HUES48 (cell line): ENCODE measurements at regions not wholly inside any gene's neighbourhood (a gene's known extent, or its start where the extent isn't known, plus 50 kb on each side); places are given as distances from the start of the nearest gene placed in this dataset.

ENCODE experiments used
- H3K27ac ChIP-seq: one replicate; pipeline ENCODE4 v1.7.0; 2013; ENCODE audit warnings: low read depth, low read length, inconsistent platforms
- H3K27me3 ChIP-seq: 2 replicates; pipeline ENCODE4 v1.6.1; 2013; ENCODE audit warnings: mild to moderate bottlenecking, low read length; ENCODE audit not compliant: control insufficient read depth, insufficient read depth
- H3K36me3 ChIP-seq: 2 replicates; pipeline ENCODE4 v1.6.1; 2013; ENCODE audit warnings: low read length; ENCODE audit not compliant: control insufficient read depth, insufficient read depth
- H3K4me1 ChIP-seq: 2 replicates; pipeline ENCODE4 v1.6.1; 2013; ENCODE audit warnings: mild to moderate bottlenecking, low read length; ENCODE audit not compliant: control insufficient read depth, insufficient read depth
- H3K4me3 ChIP-seq: 2 replicates; pipeline ENCODE4 v1.5.1; 2013; ENCODE audit warnings: mild to moderate bottlenecking, low read depth, low read length
- H3K9ac ChIP-seq: 2 replicates; pipeline ENCODE4 v1.6.1; 2013; ENCODE audit warnings: mild to moderate bottlenecking, low read depth, low read length, moderate library complexity
- H3K9me3 ChIP-seq: 2 replicates; pipeline ENCODE4 v1.6.1; 2013; ENCODE audit warnings: low read length; ENCODE audit not compliant: control insufficient read depth, insufficient read depth

- H3K9me3 ChIP-seq, result no peaks in the 10 kb centered on the region
- H3K27me3 ChIP-seq, result peaks cover 12% of the 10 kb centered on the region
- no peak overlapping the region for H3K27ac ChIP-seq
- H3K4me3 ChIP-seq, result no peak overlapping the region
- peaks cover 11% of the 10 kb centered on the region for H3K4me1 ChIP-seq
- no peaks in the 10 kb centered on the region for H3K36me3 ChIP-seq
- H3K9ac ChIP-seq, result no peak overlapping the region
Observed at GRCh38 chrX:115437841-115438595, 123.0 kb upstream of the PLS3 start.

GRCh38 chrX:115448146-115448545, 112.8 kb upstream of the PLS3 start:
- H3K9me3 ChIP-seq, result no peaks in the 10 kb centered on the region
- H3K27me3 ChIP-seq, result peaks cover 16% of the 10 kb centered on the region
- no peaks in the 10 kb centered on the region for H3K36me3 ChIP-seq
- no peaks in the 10 kb centered on the region for H3K4me1 ChIP-seq
- H3K4me3 ChIP-seq, result no peak overlapping the region
- H3K9ac ChIP-seq, result no peak overlapping the region
- no peak overlapping the region for H3K27ac ChIP-seq

- Histone ChIP-seq H3K4me3 (no peak overlapping the region), H3K27ac (no peak overlapping the region), H3K9me3 (no peaks in the 10 kb centered on the region), H3K9ac (no peak overlapping the region), H3K4me1 (no peaks in the 10 kb centered on the region), H3K27me3 (peaks cover 20% of the 10 kb centered on the region), H3K36me3 (no peaks in the 10 kb centered on the region)
Observed at GRCh38 chrX:115449742-115450141, 111.2 kb upstream of the PLS3 start.

- no peak overlapping the region for H3K4me3 ChIP-seq
- no peak overlapping the region for H3K27ac ChIP-seq
Observed at GRCh38 chrX:115452251-115452650, 108.7 kb upstream of the PLS3 start.

GRCh38 chrX:115459883-115460880, 100.8 kb upstream of the PLS3 start:
- no peak overlapping the region for H3K9ac ChIP-seq
- peaks cover 9% of the 10 kb centered on the region for H3K27me3 ChIP-seq

More at GRCh38 chrX:115452251-115452650, 108.7 kb upstream of the PLS3 start:
- H3K27me3 ChIP-seq, result peaks cover 20% of the 10 kb centered on the region
- no peaks in the 10 kb centered on the region for H3K4me1 ChIP-seq
- no peaks in the 10 kb centered on the region for H3K9me3 ChIP-seq
- no peak overlapping the region for H3K9ac ChIP-seq
- H3K36me3 ChIP-seq, result no peaks in the 10 kb centered on the region

GRCh38 chrX:115462406-115462805, 98.6 kb upstream of the PLS3 start:
- no peak overlapping the region for H3K9ac ChIP-seq
- H3K27ac ChIP-seq, result no peak overlapping the region
- H3K4me1 ChIP-seq, result peaks cover 14% of the 10 kb centered on the region
- no peak overlapping the region for H3K4me3 ChIP-seq
- peaks cover 9% of the 10 kb centered on the region for H3K27me3 ChIP-seq
- H3K9me3 ChIP-seq, result no peaks in the 10 kb centered on the region
- H3K36me3 ChIP-seq, result no peaks in the 10 kb centered on the region

More at GRCh38 chrX:115459883-115460880, 100.8 kb upstream of the PLS3 start:
- Histone ChIP-seq H3K4me3 (no peak overlapping the region), H3K27ac (no peak overlapping the region), H3K9me3 (no peaks in the 10 kb centered on the region), H3K36me3 (no peaks in the 10 kb centered on the region), H3K4me1 (peaks cover 14% of the 10 kb centered on the region)

GRCh38 chrX:115467961-115468360, 93.0 kb upstream of the PLS3 start:
- Histone ChIP-seq H3K27me3 (0 out of 2 replicates have a peak, but pooled peaks cover 6% of the 10 kb centered on the region), H3K9me3 (no peaks in the 10 kb centered on the region), H3K27ac (no peak overlapping the region), H3K9ac (no peak overlapping the region), H3K4me3 (no peak overlapping the region), H3K4me1 (no peaks in the 10 kb centered on the region), H3K36me3 (no peaks in the 10 kb centered on the region)

- Histone ChIP-seq H3K9ac (no peak overlapping the region), H3K36me3 (no peaks in the 10 kb centered on the region), H3K9me3 (no peaks in the 10 kb centered on the region), H3K4me1 (no peaks in the 10 kb centered on the region), H3K27me3 (peaks cover 20% of the 10 kb centered on the region; the same call in 1 of the 2 replicates), H3K4me3 (no peak overlapping the region), H3K27ac (no peak overlapping the region)
Observed at GRCh38 chrX:115472131-115472530, 88.8 kb upstream of the PLS3 start.

GRCh38 chrX:115486510-115486909, 74.5 kb upstream of the PLS3 start:
- no peaks in the 10 kb centered on the region for H3K9me3 ChIP-seq

GRCh38 chrX:115487608-115488007, 73.4 kb upstream of the PLS3 start:
- Histone ChIP-seq H3K9me3 (no peaks in the 10 kb centered on the region), H3K4me1 (no peaks in the 10 kb centered on the region), H3K4me3 (no peak overlapping the region), H3K27me3 (peaks cover 9% of the 10 kb centered on the region; the same call in 1 of the 2 replicates), H3K27ac (no peak overlapping the region), H3K36me3 (no peaks in the 10 kb centered on the region), H3K9ac (no peak overlapping the region)

More at GRCh38 chrX:115486510-115486909, 74.5 kb upstream of the PLS3 start:
- Histone ChIP-seq H3K27me3 (0 out of 2 replicates have a peak, but pooled peaks cover 5% of the 10 kb centered on the region), H3K4me1 (no peaks in the 10 kb centered on the region), H3K9ac (no peak overlapping the region), H3K4me3 (no peak overlapping the region), H3K36me3 (no peaks in the 10 kb centered on the region), H3K27ac (no peak overlapping the region)
